D721Med (cell line): ENCODE measurements at regions not wholly inside any gene's neighbourhood (a gene's known extent, or its start where the extent isn't known, plus 50 kb on each side); places are given as distances from the start of the nearest gene placed in this dataset.
"Not testable (repeated sequence)": the region's sequence is repeated elsewhere in the genome, so short reads cannot be mapped to it uniquely, and the experiment has no call there.

ENCODE experiments used
- DNase-seq: peaks from one replicate; pipeline ENCODE4 v3.0.0; 2011; ENCODE audit warnings: low spot score; ENCODE audit not compliant: insufficient read length
- FAIRE-seq: peaks from 2 replicates; lab custom pipeline; 2011; peaks lifted over from hg19 to GRCh38; lab: Jason Lieb, UNC
- TF ChIP-seq, protein P1 (sequence below): IDR thresholded peaks from 2 replicates; pipeline ENCODE4 v1.5.1; 2012; ENCODE audit warnings: mild to moderate bottlenecking, control low read depth; ENCODE audit not compliant: insufficient read depth; ENCODE audit errors: missing control alignments

- FAIRE-seq, result no peak
- TF ChIP-seq, protein P1, sequence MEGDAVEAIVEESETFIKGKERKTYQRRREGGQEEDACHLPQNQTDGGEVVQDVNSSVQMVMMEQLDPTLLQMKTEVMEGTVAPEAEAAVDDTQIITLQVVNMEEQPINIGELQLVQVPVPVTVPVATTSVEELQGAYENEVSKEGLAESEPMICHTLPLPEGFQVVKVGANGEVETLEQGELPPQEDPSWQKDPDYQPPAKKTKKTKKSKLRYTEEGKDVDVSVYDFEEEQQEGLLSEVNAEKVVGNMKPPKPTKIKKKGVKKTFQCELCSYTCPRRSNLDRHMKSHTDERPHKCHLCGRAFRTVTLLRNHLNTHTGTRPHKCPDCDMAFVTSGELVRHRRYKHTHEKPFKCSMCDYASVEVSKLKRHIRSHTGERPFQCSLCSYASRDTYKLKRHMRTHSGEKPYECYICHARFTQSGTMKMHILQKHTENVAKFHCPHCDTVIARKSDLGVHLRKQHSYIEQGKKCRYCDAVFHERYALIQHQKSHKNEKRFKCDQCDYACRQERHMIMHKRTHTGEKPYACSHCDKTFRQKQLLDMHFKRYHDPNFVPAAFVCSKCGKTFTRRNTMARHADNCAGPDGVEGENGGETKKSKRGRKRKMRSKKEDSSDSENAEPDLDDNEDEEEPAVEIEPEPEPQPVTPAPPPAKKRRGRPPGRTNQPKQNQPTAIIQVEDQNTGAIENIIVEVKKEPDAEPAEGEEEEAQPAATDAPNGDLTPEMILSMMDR, result no peak
- no peak for DNase-seq
Measured at GRCh38 chr15:93333796-93334195, 244.8 kb upstream of the RGMA start.

DNA sequence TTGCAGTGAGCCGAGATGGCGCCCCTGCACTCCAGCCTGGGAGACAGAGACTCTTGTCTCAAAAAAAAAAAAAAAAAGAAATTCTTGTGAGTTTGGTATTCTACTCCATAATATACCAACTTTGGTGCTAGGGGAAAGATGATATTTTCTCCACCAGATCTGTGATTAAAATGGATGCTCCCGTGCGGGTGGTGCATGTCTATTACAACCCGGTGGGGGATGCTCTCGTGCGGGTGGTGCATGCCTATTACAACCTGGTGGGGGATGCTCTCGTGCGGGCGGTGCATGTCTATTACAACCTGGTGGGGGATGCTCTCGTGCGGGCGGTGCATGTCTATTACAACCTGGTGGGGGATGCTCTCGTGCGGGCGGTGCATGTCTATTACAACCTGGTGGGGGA is 244.1 kb upstream of the RGMA start:
- DNase-seq, FAIRE-seq: not testable (repeated sequence)

- FAIRE-seq (no peak), DNase-seq (no peak)
- TF ChIP-seq, protein P1, result no peak
Measured at GRCh38 chr15:93332168-93332553, 243.2 kb upstream of the RGMA start.

- no peak for FAIRE-seq
- TF ChIP-seq, protein P1, result no peak
- DNase-seq, result no peak
Measured at GRCh38 chr15:93331545-93332167, 242.6 kb upstream of the RGMA start.

DNA sequence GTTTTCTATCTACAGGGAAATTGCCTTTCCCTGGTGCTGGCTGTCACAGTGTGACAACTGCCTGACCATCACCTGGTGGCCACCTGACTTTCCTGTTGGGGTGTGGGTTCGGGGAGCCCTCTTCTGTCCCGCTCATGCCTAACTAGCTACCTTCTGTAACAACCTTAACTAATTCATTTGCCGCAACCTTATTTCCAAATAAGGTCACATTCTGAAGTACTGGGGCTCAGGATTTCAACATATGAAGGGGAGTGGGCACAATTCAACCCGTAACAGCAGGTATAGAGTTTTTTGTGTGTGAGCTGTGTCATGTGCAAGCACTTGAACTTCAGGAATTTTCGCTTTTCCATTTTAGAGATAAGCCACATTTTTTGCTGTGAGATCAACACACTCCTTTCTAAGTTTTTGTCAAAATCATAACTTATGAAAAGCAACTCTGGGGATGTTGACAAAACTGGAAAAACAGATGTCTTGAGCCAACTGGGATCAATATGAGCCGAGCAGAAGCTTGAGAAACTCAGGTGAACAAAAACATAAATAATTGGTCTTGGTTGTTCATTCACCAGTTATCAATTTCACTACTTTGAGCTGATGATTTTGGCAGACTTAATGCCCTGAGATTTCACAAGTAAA is 242.0 kb upstream of the RGMA start:
- DNase-seq (no peak), FAIRE-seq (no peak)
- TF ChIP-seq, protein P1, result no peak

GRCh38 chr15:93327364-93327763 is 238.4 kb upstream of the RGMA start:
- FAIRE-seq, result no peak
- DNase-seq, result no peak
- TF ChIP-seq, protein P1, result no peak

GRCh38 chr15:93324186-93324975 is 235.4 kb upstream of the RGMA start:
- DNase-seq, result no peak
- TF ChIP-seq, protein P1, result no peak
- FAIRE-seq, result no peak
